OCI-LY7 (cell line): ENCODE measurements at regions not wholly inside any gene's neighbourhood (a gene's known extent, or its start where the extent isn't known, plus 50 kb on each side); places are given as distances from the start of the nearest gene placed in this dataset.

Source experiments
- BruUV-seq: library from RNA; stranded (reverse); fragments of 400-500 nt; replicated peaks from 2 replicates; lab custom pipeline; 2021; lab: Mats Ljungman, UMichigan
- CTCF ChIA-PET: fragments of 300-600 bp; sonication (Branson Sonifier 250); formaldehyde crosslinking; loops from one replicate; lab custom pipeline; 2022; ENCODE audit warnings: antibody characterized with exemption; ENCODE audit not compliant: unreplicated experiment; lab: Charles Lee
- POLR2A ChIA-PET: fragments of 300-600 bp; sonication (Branson Sonifier 250); formaldehyde crosslinking; loops from one replicate; lab custom pipeline; 2022; ENCODE audit warnings: antibody characterized with exemption; lab: Charles Lee
- DNase-seq: peaks from one replicate; pipeline ENCODE4 v3.0.0-alpha.2; 2015; ENCODE audit warnings: low spot score
- H2AFZ ChIP-seq: fragments of 200-600 bp; sonication (generic), shearing (Covaris generic); 2 replicates; pipeline ENCODE4 v1.6.1; 2014; ENCODE audit warnings: mild to moderate bottlenecking, antibody characterized with exemption, low read length, moderate library complexity
- H3K27ac ChIP-seq: fragments of 200-600 bp; sonication (generic); 2 replicates; pipeline ENCODE4 v1.5.1; 2014; ENCODE audit warnings: mixed run types, low read depth, mild to moderate bottlenecking, moderate library complexity, low read length, inconsistent platforms; ENCODE audit not compliant: poor library complexity, severe bottlenecking
- H3K36me3 ChIP-seq: fragments of 200-600 bp; sonication (generic); 2 replicates; pipeline ENCODE4 v1.6.1; 2014; ENCODE audit warnings: mild to moderate bottlenecking, antibody characterized with exemption, low read length, moderate library complexity, mixed read lengths; ENCODE audit not compliant: insufficient read depth
- H3K4me1 ChIP-seq: fragments of 200-600 bp; sonication (generic); 2 replicates; pipeline ENCODE4 v1.5.1; 2014; ENCODE audit warnings: mild to moderate bottlenecking, low read length; ENCODE audit not compliant: insufficient read depth, poor library complexity, severe bottlenecking
- H3K4me2 ChIP-seq: fragments of 200-600 bp; sonication (generic); 2 replicates; pipeline ENCODE4 v1.6.1; 2014; ENCODE audit warnings: mild to moderate bottlenecking, low read length
- H3K4me3 ChIP-seq: fragments of 200-600 bp; sonication (generic); 2 replicates; pipeline ENCODE4 v1.5.1; 2014; ENCODE audit warnings: mild to moderate bottlenecking, low read depth, low read length; ENCODE audit not compliant: poor library complexity, severe bottlenecking
- H3K79me2 ChIP-seq: fragments of 200-600 bp; sonication (generic); 2 replicates; pipeline ENCODE4 v1.6.1; 2016; ENCODE audit warnings: low read depth, mild to moderate bottlenecking, low read length, moderate library complexity, mixed read lengths; ENCODE audit not compliant: insufficient read depth
- H3K9me2 ChIP-seq: fragments of 200-600 bp; sonication (generic); 2 replicates; pipeline ENCODE4 v1.6.1; 2016; ENCODE audit warnings: mild to moderate bottlenecking, low read length, mixed read lengths; ENCODE audit not compliant: insufficient read depth
- H3K9me3 ChIP-seq: fragments of 200-600 bp; sonication (generic); 2 replicates; pipeline ENCODE4 v1.6.1; 2014; ENCODE audit warnings: mild to moderate bottlenecking, mixed run types, low read length, mixed read lengths
- H4K20me1 ChIP-seq: fragments of 200-600 bp; sonication (generic); 2 replicates; pipeline ENCODE4 v1.6.1; 2014; ENCODE audit warnings: mild to moderate bottlenecking, antibody characterized with exemption, low read length, moderate library complexity, mixed read lengths; ENCODE audit not compliant: insufficient read depth
- CTCF ChIP-seq: fragments of 200-600 bp; sonication (generic); conservative IDR thresholded peaks from 2 replicates; pipeline ENCODE4 v1.5.1; 2014; ENCODE audit warnings: mild to moderate bottlenecking, antibody characterized with exemption, low read length, moderate library complexity, mixed read lengths
- EZH2phosphoT487 ChIP-seq: fragments of 200-600 bp; sonication (generic); IDR thresholded peaks from 2 replicates; pipeline ENCODE4 v1.6.1; 2018; ENCODE audit warnings: low read depth, borderline replicate concordance, mild to moderate bottlenecking, mixed run types, antibody characterized with exemption, low read length, moderate library complexity, mixed read lengths
- intact Hi-C: fragments of 100-400 bp; cut with micrococcal nuclease; formaldehyde crosslinking; loops from one replicate; pipeline ENCODE4 v1.10.0; 2022; ENCODE audit not compliant: unreplicated experiment

- H3K36me3 ChIP-seq, result no peaks in the 10 kb centered on the region
- H3K79me2 ChIP-seq, result no peaks in the 10 kb centered on the region
- DNase-seq, result no peak
- H3K9me3 ChIP-seq, result no peaks in the 10 kb centered on the region
- BruUV-seq, result no TSS peak
- H3K9me2 ChIP-seq, result no peaks in the 10 kb centered on the region
- H3K4me2 ChIP-seq, result no peak overlapping the region
- H3K4me3 ChIP-seq, result no peak overlapping the region
- no peaks in the 10 kb centered on the region for H4K20me1 ChIP-seq
- H3K4me1 ChIP-seq, result no peaks in the 10 kb centered on the region
- no peak overlapping the region for H2AFZ ChIP-seq
- ChIA-PET CTCF (no interaction called here), POLR2A (interaction anchor here (0.6 kb wide), 1 partner anchor 836 kb away, joined by 3 read pairs; no protein-coding TSS in a partner anchor)
- intact Hi-C loops, result no loop called here
- H3K27ac ChIP-seq, result no peak overlapping the region
- TF ChIP-seq EZH2phosphoT487, result no peak
- TF ChIP-seq CTCF, result no peak
Measured at GRCh38 chr7:89813081-89813480, 341.2 kb upstream of the STEAP1 start.

GRCh38 chr7:89826121-89826520 lies 328.1 kb upstream of the STEAP1 start:
- Histone ChIP-seq H2AFZ (no peak overlapping the region), H3K4me1 (no peaks in the 10 kb centered on the region), H4K20me1 (no peaks in the 10 kb centered on the region), H3K9me2 (no peaks in the 10 kb centered on the region), H3K36me3 (no peaks in the 10 kb centered on the region), H3K4me3 (no peak overlapping the region), H3K27ac (no peak overlapping the region), H3K9me3 (no peaks in the 10 kb centered on the region), H3K4me2 (no peak overlapping the region), H3K79me2 (no peaks in the 10 kb centered on the region)
- POLR2A ChIA-PET, result no interaction called here
- no TSS peak for BruUV-seq
- CTCF ChIA-PET, result no interaction called here
- no peak for TF ChIP-seq CTCF
- DNase-seq, result no peak
- intact Hi-C loops, result no loop called here

GRCh38 chr7:89826557-89826956 lies 327.7 kb upstream of the STEAP1 start:
- no peak overlapping the region for H3K4me2 ChIP-seq
- ChIA-PET POLR2A (no interaction called here), CTCF (no interaction called here)
- no peaks in the 10 kb centered on the region for H3K9me3 ChIP-seq
- no peaks in the 10 kb centered on the region for H3K4me1 ChIP-seq
- no peak overlapping the region for H3K4me3 ChIP-seq
- no peaks in the 10 kb centered on the region for H3K79me2 ChIP-seq
- no peaks in the 10 kb centered on the region for H3K9me2 ChIP-seq
- intact Hi-C loops, result no loop called here
- TF ChIP-seq EZH2phosphoT487 (no peak), CTCF (no peak)
- no peaks in the 10 kb centered on the region for H3K36me3 ChIP-seq
- no peak for DNase-seq
- no peaks in the 10 kb centered on the region for H4K20me1 ChIP-seq
- no peak overlapping the region for H2AFZ ChIP-seq
- BruUV-seq, result no TSS peak
- H3K27ac ChIP-seq, result no peak overlapping the region
